Right renal pelvis (tissue), 4 donors: ENCODE measurements at regions not wholly inside any gene's neighbourhood (a gene's known extent, or its start where the extent isn't known, plus 50 kb on each side); places are given as distances from the start of the nearest gene placed in this dataset.
A peak's percentile ranks its signal among the peaks of the same experiment; 100 is the strongest.

Experiments used
- DNase-seq, 4 donors: peaks; one replicate each; pipeline ENCODE4 v3.0.0-alpha.2; 2013; ENCODE audit warnings: low read depth in 4 of 4, low spot score in 3 of 4, missing footprints in 1 of 4

DNA sequence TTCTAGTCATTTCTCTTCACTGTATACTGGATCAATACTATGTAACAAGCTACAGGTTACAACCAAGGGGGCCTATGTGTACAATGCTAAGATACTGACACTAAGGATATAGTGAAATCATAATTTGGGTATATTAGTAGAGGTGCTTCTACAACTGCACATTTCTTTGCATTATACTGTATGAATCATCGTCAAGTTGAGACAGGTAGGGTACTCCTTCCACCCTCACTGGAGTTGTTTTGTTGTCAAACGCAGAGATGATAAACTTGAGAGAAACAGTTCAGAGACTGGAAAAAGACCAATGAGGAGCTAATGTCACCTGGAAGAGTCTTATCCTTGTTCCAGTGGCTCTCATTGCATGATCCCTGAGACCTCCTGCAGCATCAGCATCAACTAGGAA is 208.2 kb upstream of the PRPS1L1 start:
- no peak for DNase-seq

DNA sequence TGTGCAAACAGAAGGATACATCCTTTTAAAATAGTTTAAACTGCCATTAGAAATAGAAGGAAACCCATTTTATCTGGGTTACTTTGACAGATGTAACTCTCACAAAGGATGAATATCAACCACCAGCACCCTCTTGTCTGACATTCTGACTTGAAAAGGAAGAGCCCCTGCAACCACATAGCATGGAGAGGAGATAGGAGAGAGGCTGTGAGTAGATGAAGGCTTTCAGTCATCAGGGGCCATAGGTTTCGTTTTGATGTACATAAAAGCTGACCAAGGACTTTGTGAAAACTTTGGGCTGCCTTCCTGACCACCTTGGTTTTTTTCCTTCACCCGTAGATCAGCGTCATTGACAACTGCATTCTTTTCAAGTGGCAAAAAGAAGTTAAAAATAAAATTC is 211.6 kb upstream of the PRPS1L1 start:
- DNase-seq = no peak

DNA sequence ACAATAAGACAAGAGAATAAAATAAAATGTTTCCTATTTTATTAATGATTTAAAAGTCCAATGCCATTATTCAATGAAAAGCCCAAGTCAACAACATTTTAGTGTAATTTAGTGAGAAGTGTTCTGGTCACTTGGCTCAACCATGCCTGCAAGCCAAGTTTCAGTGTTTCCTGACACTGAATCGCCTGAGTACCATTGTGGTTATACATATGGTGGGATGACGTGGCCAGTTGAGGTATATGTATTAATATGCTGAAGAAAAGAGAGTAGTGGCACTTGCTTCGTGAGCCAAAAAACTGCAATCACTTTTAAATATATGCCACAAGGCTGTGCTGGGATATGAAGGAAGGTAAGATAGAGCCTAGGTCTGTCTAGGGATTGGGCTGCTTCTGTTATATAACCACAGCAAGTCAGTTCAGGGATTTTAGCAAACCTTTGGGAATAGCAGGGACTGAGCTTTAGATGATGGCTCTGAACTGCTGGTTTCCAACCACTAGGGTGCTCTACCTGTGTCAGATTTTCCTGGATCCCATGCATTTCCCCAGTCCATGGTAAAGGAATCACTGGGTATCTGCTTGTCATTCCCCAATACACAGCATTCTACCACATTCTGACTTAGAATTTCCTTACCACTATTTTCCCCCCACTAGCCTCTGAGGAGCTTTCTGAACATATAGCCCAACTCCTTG is 214.0 kb upstream of the PRPS1L1 start:
- no peak for DNase-seq

DNA sequence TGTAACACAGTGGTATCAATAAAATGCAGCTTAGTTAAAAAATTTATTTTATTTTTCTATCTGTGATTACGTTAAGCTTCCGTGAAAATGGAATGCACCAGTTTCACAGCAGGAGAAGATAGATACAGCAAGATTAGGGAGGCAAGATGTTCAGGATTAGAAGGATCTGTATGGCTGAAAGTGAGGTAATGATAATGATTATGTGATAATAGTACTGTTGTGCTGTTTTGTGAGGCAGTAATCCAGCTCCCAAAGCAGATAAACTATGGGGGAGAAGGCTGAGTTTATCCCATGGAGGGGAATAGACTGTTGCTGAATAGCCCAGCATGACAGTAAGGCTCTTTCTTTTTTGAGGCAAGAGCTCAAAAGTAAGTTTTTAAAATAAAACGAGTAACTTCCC is 216.1 kb upstream of the PRPS1L1 start:
- DNase-seq = no peak

DNA sequence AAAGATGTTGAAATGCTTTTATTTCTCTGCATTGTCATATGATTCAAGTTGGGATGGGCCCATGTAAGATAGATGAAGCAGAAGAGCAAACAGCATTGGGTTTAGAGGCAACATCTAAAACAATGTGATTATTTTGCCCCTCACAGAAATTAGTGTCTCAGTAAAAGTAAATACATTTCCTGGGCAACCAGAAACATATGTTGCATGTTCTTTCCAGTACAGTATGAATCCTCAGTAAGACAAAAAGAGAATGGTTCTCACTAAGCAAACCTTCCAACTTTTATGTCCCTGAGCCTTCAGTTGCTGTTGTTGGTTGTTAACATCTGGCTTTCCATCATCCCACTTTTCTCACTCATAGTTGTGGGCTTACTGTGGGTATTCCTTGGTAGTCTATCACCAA is 222.5 kb upstream of the PRPS1L1 start:
- DNase-seq = no peak

DNA sequence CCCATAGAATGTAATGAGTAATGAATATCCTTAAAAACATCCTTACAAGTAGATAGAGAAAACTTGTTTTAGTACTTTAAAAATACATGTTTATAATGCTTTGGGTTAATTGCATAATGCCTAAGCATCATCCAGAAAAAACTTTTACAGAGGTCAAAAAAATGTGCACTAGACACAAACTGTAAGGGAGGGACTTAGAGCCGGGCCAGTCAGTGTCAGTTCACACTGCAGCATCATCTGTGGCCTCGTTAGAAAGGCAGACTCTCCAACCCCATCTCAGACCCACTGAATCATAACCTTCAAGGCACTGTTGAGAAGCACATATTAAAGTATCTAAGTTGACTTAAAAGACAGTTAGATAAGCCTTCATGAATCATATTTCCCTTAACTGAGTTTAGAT is 230.1 kb upstream of the PRPS1L1 start:
- DNase-seq = peak in 1 of 4 donors; percentile 3

DNA sequence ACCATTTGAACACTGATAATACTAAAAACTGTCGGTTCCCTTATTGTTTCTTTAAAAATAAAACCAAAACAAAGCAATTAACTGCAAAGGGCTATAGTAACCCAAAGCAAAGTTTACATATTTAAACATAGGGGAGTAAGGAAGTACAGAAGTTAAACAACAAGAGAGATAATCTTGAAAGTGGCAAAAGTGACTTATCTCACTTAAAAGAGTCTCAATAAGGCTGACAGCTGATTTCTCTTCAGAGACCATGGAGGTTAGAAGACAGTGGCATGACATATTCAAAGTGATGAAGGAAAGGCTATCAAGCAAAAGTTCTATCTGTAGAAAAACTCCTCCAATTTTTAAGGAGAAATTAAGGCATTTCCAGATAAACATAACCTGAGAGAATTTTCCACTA is 233.5 kb upstream of the HDAC9 start:
- DNase-seq = no peak

DNA sequence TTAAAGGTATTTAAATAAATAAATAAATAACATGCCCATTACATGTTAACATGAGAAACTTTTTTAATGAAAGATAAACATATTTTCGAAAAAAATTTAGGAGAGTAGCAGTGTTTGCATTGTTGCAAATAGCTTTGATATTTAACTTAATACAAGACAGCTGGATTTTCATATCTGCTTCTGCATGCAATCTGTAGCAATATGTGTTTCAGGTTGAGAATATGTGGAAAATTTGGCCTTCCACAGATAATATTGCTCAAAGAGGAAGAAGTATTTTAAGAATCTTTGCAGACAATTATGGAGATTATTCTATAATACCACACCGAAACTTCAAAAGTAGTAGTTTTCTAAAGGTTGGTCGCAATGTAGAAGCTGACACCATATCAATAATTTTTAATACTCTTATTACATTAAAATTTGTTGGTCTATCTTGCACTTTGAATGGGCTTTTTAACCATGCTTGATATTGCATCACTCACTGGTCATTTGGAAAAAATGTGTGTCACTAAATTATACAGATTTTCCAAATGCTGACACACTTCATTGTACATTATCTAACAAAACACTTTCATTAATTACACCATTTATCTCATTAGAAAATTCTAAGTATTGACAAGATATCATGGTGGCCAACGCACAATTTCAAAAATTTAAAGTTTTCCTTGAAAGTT is 229.8 kb upstream of the HDAC9 start:
- no peak for DNase-seq

DNA sequence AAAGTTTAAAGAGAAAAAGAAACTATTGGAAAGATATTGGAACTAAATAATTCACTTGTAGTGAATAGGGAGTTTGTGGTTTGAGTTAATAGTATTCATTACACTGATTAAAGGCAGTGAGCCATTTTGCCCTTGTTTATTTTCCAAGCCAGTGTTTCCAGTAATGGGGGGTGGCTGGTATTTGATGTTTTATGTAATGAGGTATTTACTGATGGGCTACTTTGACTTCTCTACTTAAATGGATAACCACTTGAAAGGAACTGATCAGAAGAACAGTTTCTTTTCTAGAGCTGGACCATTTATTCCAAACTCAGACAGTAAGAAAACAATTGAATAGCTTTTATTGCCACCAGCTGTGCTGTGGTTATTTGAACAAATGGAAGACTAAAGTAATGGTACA is 227.0 kb upstream of the HDAC9 start:
- no peak for DNase-seq

DNA sequence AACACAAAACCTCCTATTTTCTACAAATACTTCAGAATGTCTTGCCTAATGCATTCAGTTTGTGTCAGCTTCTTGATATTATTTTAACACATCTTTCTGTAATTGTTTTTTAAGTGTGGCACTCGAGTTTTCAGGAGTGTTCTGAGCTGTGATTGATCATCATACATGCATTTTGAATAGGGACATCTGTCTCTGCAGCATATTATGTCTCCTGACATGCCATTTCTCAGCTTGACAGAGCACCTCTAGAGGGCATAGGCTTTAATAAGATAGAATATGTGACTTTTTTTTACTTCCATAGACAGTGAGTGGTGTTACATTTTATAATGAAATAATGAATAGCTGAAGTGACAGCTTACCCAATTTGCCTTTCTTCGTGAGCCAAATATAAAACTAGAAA is 219.2 kb upstream of the HDAC9 start:
- DNase-seq = no peak

DNA sequence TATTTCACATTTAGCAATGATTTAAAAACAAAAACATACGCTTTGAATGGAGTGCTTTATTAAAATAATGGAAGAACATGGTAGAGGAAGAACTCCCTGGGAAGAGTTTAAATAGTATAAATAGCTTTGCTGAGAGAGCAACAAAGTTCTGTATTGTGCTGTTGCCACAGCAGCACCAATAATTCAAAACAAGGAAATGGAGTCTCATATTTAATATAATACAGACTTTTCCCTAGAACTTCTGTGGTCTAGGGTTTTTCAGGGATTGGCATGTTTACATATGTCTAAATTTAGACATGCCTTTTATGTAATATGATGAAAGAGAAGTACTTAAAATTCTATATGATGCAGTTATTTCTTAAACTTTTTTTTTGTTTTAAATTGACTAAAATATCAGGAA is 217.2 kb upstream of the HDAC9 start:
- DNase-seq = no peak

DNA sequence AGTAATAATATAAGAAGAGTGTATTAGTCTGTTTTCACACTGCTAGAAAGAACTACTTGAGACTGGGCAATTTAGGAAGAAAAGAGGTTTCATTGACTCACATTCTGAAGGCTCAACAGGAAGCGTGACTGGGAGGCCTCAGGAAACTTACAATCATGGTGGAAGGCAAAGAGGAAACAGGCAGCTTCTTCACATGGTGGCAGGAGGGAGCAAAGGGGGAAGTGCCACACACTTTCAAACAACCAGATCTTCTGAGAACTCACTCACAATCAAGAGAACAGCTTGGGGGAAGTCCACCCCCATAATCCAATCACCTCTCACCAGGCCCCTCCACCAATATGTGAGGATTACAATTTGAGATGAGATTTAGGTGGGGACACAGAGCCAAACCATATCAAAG is 212.5 kb upstream of the HDAC9 start:
- DNase-seq = no peak

DNA sequence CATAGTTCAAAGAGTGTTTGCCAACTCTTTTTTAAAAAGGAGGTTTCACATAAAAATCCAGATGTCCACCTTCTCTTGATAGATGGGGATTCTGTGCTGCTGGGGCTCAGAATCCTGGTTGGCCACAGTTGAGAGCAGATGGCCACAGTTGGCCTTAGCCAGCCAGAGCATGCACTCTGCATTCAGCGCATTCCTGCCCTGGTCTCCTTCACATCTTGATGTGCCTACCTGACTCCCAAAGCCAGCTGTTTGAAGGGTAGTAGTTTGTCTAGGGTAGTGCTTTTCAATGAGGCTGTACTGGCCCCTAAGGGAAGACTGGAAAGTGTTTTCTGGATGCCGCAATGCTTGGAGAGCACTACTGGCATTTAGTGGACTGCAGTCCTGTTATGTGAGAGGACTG is 208.1 kb upstream of the HDAC9 start:
- DNase-seq = no peak

DNA sequence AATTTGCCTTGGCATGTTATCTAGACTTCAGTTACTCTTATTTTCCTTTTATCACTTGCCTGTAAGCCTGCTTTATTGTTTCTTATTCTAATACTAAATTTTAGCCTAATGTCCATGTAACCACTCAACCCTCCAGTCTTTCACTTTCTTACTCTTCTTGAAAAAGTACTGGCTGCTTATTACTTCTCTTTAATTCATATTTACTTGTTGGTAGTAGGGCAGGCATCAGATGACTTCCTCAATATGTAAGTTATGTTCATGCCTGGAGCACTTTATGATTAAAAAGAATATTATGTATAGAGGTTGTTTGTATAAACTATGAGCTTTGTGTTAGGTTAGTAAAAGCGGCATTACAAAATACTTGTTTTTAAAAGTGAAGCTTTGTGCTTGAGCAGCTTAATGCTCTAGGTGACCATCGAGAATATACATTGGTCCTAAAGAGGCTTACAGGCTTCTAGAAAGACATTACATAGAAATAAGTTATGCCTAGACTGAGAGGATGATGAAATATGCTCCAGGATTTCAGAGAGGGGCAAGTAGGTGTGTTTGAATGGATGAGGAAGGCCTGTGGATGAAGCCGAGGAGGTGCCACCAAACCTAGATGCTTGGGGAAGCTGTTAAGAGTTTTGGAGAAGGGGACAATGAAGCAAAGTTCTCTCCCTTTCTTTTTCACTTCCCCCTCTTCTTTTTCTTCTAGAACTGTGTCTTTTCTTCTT is 207.1 kb upstream of the HDAC9 start:
- DNase-seq = no peak

DNA sequence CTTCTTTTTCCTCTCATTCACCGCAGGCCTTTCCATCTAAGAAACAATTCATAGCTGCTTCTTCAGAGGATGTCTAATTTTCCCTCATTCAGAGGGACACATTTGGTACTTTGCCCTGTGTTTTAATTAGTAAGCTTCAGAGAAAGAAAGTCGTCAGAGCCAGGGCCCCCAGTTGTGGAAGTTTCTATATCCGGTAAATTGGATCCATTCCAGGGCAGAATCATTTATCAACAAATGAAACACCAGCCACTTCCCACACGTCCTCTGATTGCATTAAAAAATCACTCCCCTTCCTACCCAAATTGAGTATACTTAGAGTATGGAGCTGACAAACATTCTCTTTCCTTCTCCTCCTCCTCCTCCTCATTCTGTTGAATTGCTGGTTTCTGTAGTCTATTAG is 205.8 kb upstream of the HDAC9 start:
- peak in 1 of 4 donors; percentile 20 for DNase-seq

DNA sequence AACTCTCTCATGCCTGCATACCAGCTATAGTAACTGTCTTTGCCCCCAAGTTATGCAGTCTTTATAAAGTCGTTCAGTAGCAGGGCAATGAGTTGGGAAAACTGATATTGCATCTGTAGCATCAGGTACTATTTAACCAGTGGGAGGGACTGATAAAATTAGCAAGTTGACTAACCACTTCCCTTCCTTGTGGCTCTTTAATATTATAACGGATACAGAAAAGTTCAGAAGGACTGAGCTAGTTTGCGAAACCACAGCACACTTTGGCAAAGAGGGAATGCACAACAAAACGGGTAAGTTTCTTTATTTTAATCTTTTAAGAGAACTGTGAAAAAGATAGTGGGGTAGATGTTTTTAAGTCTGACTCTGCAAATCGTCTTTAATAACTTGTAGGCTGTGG is 205.3 kb upstream of the HDAC9 start:
- DNase-seq = no peak

DNA sequence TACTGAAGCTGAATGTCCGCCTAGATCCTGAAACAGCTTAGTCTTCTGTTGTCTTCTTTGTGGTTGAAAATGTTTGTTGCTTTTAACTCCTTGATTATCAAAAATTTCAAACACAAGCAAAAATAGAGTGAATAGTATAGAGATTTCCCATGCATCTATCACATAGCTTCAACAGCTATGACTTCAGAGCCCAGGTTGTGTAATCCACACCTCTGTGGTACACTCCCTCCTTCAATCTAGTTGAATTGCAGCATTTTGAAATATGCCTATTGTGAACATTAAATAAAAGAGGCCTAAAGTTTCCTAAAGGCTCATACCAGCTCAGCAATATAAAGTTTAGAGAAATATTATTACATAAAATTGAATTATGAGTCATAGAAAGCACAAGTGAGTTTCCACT is 204.7 kb upstream of the HDAC9 start:
- DNase-seq = no peak

DNA sequence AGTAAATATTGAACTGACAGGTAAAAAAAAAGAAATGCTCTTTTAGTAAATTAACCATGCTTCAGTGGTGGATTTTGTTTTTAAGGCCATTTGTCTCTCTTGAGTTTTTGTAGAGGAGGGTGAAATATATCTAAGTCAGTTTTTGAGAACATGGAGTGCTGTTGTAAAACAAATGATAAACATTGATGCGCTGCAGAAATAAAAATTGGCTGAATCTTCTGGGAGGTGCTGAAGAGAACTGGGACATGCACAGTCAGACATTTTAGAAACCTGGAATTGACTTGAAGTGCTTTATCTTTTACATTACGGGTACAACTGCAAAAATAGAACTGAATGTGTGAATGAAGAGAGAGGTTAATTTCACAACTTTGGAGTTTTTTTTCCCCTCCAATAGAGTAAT is 203.0 kb upstream of the HDAC9 start:
- no peak for DNase-seq

DNA sequence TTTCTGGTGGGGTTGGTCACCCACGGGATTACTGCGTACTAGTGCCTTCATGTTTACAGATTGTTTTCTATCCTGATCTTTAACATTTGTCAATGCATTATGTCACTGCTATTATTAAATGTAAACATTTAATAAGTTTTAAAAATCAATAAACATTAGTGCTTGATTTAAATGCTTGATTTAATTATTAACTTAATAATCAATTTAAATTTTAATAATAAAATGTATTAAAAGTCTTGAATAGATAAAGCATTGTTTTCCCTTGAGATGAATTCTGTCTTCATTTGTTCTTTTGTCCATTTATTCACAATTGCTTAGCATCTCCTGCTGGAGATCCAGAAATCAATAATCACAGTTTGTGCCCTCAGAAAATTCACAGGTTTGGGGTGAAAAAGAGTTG is 201.8 kb upstream of the HDAC9 start:
- no peak for DNase-seq

DNA sequence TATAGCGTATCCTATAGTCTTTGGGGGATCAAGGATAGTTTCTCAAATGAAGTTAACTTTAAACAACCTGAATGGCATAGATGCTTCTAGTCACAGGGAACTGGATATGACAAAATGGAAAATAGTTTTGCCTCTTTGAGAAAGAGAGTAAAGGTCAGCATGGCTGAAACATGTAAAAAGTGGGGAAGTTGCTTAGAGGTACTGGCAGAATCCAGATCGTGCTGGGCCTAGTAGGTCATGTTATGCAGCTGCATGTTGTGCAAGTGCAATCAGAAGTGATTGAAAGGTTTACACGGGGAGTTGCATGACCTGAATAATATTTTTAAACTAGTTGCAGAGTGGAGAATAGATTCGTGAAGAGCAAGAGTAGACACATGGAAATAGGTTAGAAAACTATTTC is 201.1 kb upstream of the HDAC9 start:
- DNase-seq = no peak

DNA sequence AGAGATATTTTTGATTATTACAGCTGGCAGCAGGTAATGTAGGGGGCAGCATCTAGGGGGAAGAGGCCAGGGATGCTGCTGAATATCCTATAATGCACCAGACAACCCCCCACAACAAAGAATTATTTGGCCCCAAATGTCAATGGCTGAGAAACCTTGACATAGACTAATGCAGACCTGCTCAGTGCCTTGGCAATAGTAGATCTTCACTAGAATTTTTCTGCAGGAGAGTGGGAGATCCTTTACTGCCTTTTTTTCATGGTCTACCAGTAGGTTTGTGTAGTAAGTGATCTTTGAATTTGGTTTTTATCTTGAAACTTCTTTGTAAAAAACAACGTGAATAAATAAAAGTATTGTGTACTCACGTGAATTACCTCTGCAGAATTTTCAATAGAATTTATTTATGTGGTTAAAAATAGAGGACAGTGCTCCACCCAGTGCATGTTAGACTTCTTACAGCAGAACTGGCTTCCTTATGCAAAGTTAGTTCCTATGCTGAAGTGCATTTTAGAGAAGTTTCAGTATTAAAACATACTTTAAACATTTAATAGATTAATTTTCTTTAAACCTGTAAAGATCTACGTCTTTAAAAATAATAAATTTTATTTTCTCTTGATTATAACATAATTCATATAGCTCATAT is 199.6 kb upstream of the HDAC9 start:
- no peak for DNase-seq

DNA sequence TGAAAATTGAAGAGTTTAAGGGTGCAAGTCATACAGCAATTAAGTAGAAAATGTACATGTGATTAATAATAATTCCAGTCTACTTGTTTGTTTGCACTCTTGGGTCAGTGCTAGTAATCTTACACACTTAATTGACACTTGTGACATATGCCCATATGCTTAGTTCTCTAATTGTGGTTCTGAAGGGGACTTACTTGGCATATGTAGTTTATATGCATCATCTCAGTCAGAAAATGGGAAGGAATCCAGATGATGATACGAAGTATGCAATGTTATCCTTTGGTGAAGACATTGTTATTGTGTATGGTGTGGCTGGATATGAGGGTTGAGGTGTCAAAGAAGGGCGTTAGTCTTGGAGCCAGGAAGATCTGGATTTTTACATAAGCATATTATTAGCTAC is 193.5 kb upstream of the HDAC9 start:
- DNase-seq = no peak
